ENCODE measurements at regions not wholly inside any gene's neighbourhood (a gene's known extent, or its start where the extent isn't known, plus 50 kb on each side); places are given as distances from the start of the nearest gene placed in this dataset.

DNA sequence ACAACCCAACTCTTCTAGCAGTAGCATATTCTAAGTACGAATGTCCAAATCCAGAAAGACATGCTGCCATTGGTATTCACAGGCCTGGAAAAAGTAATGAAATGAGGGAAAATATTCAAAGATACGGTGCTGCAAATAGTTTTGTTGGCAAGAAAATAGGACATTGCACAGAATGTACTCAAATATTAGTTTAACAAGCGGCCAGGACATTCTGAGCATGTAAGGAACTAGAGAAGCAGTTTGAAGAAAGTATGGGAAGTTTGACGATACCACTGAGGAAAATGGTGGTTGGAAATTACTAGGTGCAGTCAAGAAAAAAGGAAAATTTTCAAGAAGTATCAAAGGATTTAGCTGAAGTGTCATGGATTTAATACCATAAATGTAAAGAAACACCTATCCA lies 468.0 kb upstream of the GRIN3A start:
- no peak overlapping the region for H3K9ac ChIP-seq (ENCODE audit: insufficient read depth, low read depth, low read length)
- H3K27me3 ChIP-seq (ENCODE audit: control insufficient read depth in 1 of 2, insufficient read depth in 2 of 2, low read length in 2 of 2) = no peaks in the 10 kb centered on the region
- no TSS peak for BruUV-seq (replicated peaks)
- H3K4me2 ChIP-seq (ENCODE audit: low read depth, low read length) = no peak overlapping the region
- intact Hi-C loops (cut with micrococcal nuclease; ENCODE audit: unreplicated experiment) = no loop called here
- H3K9me3 ChIP-seq (ENCODE audit: low read length) = no peaks in the 10 kb centered on the region
- no peak for TF ChIP-seq ZIK1 (CRISPR knock-in tag; IDR thresholded peaks at IDR 0.05; ENCODE audit: borderline replicate concordance, low read depth)
- POLR2A ChIA-PET = no interaction called here
- FAIRE-seq (no peak), DNase-seq (ENCODE audit: low spot score) (no peak), ATAC-seq (no peak)
- 15% methylated on average over 4 of the region's 4 CpGs for WGBS (ENCODE audit: low lambda C conversion rate)
- H3K4me3 ChIP-seq (replicated peaks in 1 of 3; ENCODE audit: insufficient read depth in 1 of 3, low read depth in 2 of 3, low read length in 3 of 3) = no peak overlapping the region
- CTCF ChIA-PET (ENCODE audit: low intra/inter-chr PET ratio, low total read pairs) = no interaction called here
- no peak overlapping the region for H2AFZ ChIP-seq (ENCODE audit: low read length)
- H4K20me1 ChIP-seq (ENCODE audit: insufficient read depth, low read length) = no peaks in the 10 kb centered on the region
- no peak overlapping the region for H3K27ac ChIP-seq (ENCODE audit: extremely low read length, insufficient read depth, low read length)
- in situ Hi-C loops (cut with HindIII; ENCODE audit: extremely low pct_ligation_motif_present, low pct_unique_long_range_greater_than_20kb) = no loop called here
- no peaks in the 10 kb centered on the region for H3K79me2 ChIP-seq (ENCODE audit: insufficient read depth, low read length)
- H3K36me3 ChIP-seq (replicated peaks in 1 of 2; ENCODE audit: control insufficient read depth in 1 of 2, insufficient read depth in 2 of 2, low read length in 2 of 2) = no peaks in the 10 kb centered on the region
- H3K4me1 ChIP-seq (ENCODE audit: insufficient read depth, low read length) = no peaks in the 10 kb centered on the region

DNA sequence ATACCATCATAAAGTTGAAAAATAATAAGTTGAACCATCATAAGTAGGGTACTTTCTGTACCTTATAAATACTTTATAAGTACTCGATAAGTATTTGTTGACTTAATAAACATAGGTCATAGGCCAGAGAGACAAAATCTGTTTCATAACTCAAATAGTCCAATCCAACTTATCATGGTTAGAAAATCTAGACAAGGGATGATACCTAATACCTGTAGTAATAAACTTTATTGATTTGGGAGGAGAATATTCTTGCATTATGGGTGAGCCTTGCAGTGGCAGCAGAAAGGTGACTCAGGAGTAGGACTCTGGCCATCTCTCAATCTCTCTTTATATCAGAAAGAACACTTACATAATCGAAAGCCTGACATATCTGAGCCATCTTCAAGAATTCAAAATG lies 466.8 kb upstream of the GRIN3A start:
- no TSS peak for BruUV-seq (replicated peaks)
- FAIRE-seq (no peak), ATAC-seq (no peak), DNase-seq (ENCODE audit: low spot score) (no peak)
- ChIA-PET CTCF (ENCODE audit: low intra/inter-chr PET ratio, low total read pairs) (no interaction called here), POLR2A (no interaction called here)
- intact Hi-C loops (cut with micrococcal nuclease; ENCODE audit: unreplicated experiment) = no loop called here
- Histone ChIP-seq H3K4me1 (ENCODE audit: insufficient read depth, low read length) (no peaks in the 10 kb centered on the region), H4K20me1 (ENCODE audit: insufficient read depth, low read length) (no peaks in the 10 kb centered on the region), H3K9ac (ENCODE audit: insufficient read depth, low read depth, low read length) (no peak overlapping the region), H3K4me2 (ENCODE audit: low read depth, low read length) (no peak overlapping the region), H3K79me2 (ENCODE audit: insufficient read depth, low read length) (no peaks in the 10 kb centered on the region), H2AFZ (ENCODE audit: low read length) (no peak overlapping the region), H3K4me3 (replicated peaks in 1 of 3; ENCODE audit: insufficient read depth in 1 of 3, low read depth in 2 of 3, low read length in 3 of 3) (no peak overlapping the region), H3K36me3 (replicated peaks in 1 of 2; ENCODE audit: control insufficient read depth in 1 of 2, insufficient read depth in 2 of 2, low read length in 2 of 2) (no peaks in the 10 kb centered on the region), H3K9me3 (ENCODE audit: low read length) (no peaks in the 10 kb centered on the region), H3K27me3 (ENCODE audit: control insufficient read depth in 1 of 2, insufficient read depth in 2 of 2, low read length in 2 of 2) (no peaks in the 10 kb centered on the region), H3K27ac (ENCODE audit: extremely low read length, insufficient read depth, low read length) (no peak overlapping the region)
- in situ Hi-C loops (cut with HindIII; ENCODE audit: extremely low pct_ligation_motif_present, low pct_unique_long_range_greater_than_20kb) = no loop called here
- WGBS (ENCODE audit: low lambda C conversion rate) = 4% methylated on average over 2 of the region's 2 CpGs
- TF ChIP-seq BRCA1 (CRISPR knock-in tag; IDR thresholded peaks at IDR 0.05) (no peak), SATB2 (CRISPR knock-in tag; IDR thresholded peaks at IDR 0.05) (no peak), ZNF501 (CRISPR knock-in tag; IDR thresholded peaks at IDR 0.05) (no peak), KLF16 (CRISPR knock-in tag; IDR thresholded peaks at IDR 0.05) (no peak), HOXA5 (CRISPR knock-in tag; IDR thresholded peaks at IDR 0.05) (no peak), PHF5A (CRISPR knock-in tag; IDR thresholded peaks at IDR 0.05; ENCODE audit: low read depth, unreplicated experiment) (no peak), ZNF607 (CRISPR knock-in tag; IDR thresholded peaks at IDR 0.05; ENCODE audit: borderline replicate concordance) (no peak), PRMT3 (CRISPR knock-in tag; IDR thresholded peaks at IDR 0.05; ENCODE audit: borderline replicate concordance, low read depth) (no peak), EZH2 (conservative IDR thresholded peaks at IDR 0.05; ENCODE audit: low read depth, low read length) (no peak), NFIC (IDR thresholded peaks at IDR 0.05; ENCODE audit: low read length) (no peak)
- TF ChIP-seq, protein P1, sequence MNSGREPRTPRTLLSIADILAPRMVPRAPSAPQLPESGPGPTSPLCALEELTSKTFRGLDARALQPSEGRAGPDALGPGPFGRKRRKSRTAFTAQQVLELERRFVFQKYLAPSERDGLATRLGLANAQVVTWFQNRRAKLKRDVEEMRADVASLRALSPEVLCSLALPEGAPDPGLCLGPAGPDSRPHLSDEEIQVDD (CRISPR knock-in tag; IDR thresholded peaks at IDR 0.05; ENCODE audit: borderline replicate concordance) = no peak
- TF ChIP-seq, protein P2, sequence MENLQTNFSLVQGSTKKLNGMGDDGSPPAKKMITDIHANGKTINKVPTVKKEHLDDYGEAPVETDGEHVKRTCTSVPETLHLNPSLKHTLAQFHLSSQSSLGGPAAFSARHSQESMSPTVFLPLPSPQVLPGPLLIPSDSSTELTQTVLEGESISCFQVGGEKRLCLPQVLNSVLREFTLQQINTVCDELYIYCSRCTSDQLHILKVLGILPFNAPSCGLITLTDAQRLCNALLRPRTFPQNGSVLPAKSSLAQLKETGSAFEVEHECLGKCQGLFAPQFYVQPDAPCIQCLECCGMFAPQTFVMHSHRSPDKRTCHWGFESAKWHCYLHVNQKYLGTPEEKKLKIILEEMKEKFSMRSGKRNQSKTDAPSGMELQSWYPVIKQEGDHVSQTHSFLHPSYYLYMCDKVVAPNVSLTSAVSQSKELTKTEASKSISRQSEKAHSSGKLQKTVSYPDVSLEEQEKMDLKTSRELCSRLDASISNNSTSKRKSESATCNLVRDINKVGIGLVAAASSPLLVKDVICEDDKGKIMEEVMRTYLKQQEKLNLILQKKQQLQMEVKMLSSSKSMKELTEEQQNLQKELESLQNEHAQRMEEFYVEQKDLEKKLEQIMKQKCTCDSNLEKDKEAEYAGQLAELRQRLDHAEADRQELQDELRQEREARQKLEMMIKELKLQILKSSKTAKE (CRISPR knock-in tag; IDR thresholded peaks at IDR 0.05; ENCODE audit: borderline replicate concordance) = no peak
- TF ChIP-seq, protein P3, sequence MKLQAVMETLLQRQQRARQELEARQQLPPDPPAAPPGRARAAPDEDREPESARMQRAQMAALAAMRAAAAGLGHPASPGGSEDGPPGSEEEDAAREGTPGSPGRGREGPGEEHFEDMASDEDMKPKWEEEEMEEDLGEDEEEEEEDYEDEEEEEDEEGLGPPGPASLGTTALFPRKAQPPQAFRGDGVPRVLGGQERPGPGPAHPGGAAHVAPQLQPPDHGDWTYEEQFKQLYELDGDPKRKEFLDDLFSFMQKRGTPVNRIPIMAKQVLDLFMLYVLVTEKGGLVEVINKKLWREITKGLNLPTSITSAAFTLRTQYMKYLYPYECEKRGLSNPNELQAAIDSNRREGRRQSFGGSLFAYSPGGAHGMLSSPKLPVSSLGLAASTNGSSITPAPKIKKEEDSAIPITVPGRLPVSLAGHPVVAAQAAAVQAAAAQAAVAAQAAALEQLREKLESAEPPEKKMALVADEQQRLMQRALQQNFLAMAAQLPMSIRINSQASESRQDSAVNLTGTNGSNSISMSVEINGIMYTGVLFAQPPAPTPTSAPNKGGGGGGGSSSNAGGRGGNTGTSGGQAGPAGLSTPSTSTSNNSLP (IDR thresholded peaks at IDR 0.05; ENCODE audit: low read depth, low read length) = no peak

Data from HepG2 (cell line).